ENCODE measurements at regions not wholly inside any gene's neighbourhood (a gene's known extent, or its start where the extent isn't known, plus 50 kb on each side); places are given as distances from the start of the nearest gene placed in this dataset.

- 95% methylated on average over 1 of the region's 1 CpG for WGBS
- Histone ChIP-seq H3K4me1 (replicated peaks) (no peaks in the 10 kb centered on the region), H3K9me3 (no peaks in the 10 kb centered on the region), H3K27ac (no peak overlapping the region), H3K27me3 (replicated peaks; ENCODE audit: insufficient read depth) (no peaks in the 10 kb centered on the region), H3K4me3 (no peak overlapping the region), H3K36me3 (no peaks in the 10 kb centered on the region)
- intact Hi-C loops (cut with DNase I), result no loop called here
- TF ChIP-seq POLR2AphosphoS5 (IDR thresholded peaks at IDR 0.05) (no peak), POLR2A (IDR thresholded peaks at IDR 0.05) (no peak), CTCF (IDR thresholded peaks at IDR 0.05) (no peak)
- no peak for DNase-seq (ENCODE audit: low spot score)
Observed at GRCh38 chr1:55618199-55618598, 403.0 kb upstream of the USP24 start.

DNA sequence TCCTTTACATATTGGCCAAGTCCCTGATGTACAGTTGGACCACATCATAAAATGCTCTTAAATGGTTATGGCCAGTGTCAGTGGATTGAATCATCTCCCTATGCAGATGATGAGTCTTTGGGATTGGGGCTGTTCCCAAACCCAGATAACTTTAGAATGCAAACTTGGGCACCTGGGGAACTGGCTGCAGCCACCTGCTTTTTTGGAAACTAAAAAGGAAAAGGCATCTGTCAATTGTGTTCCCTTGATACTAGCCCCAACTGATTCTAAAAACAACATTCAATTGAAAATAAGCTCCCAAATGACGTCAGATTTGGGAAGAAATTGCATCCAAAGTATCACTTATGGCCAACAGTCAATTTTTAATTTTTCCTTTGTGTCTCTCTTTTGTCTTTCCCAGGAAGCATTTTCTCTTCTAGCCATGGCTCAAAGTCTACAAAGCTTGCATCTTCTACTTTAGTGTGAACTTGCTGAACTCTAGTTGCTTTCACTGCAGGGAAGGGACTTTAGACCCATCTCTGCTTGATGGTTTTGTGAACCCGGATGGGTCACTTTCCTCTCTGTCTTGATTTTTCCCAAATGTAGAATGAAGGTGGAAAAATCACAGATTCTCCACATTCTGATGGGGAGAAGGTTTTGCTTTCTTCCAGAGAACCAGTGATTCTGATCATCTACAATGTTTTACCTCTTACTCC, 402.3 kb upstream of the USP24 start:
- no peaks in the 10 kb centered on the region for H3K36me3 ChIP-seq
- intact Hi-C loops (cut with DNase I), result no loop called here
- 86% methylated on average over 2 of the region's 2 CpGs for WGBS
- H3K27me3 ChIP-seq (replicated peaks; ENCODE audit: insufficient read depth), result no peaks in the 10 kb centered on the region
- no peaks in the 10 kb centered on the region for H3K9me3 ChIP-seq
- H3K27ac ChIP-seq, result no peak overlapping the region
- no peak for DNase-seq (ENCODE audit: low spot score)
- no peak for TF ChIP-seq POLR2A (IDR thresholded peaks at IDR 0.05)
- TF ChIP-seq CTCF (IDR thresholded peaks at IDR 0.05), result no peak
- TF ChIP-seq POLR2AphosphoS5 (IDR thresholded peaks at IDR 0.05), result no peak
- no peaks in the 10 kb centered on the region for H3K4me1 ChIP-seq (replicated peaks)
- no peak overlapping the region for H3K4me3 ChIP-seq

DNA sequence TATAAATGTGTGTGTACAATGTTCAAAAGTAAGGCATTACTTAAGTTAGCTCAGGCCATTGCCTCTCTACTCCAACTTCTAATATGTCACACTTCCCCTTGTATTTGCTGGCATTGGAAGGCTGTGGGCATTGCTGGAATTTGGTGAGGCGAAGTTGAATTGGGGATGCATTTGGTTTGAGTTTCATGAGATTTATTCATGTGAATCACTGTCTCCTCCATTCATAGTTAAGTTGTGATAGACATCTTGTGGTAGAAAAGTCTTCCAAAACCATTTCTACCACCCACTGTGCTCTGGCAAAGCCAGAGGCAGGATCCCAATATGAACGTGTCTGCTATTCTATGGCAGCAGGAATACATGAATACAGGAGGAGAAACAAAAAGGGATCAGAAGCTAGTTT, 397.8 kb upstream of the USP24 start:
- H3K36me3 ChIP-seq, result no peaks in the 10 kb centered on the region
- TF ChIP-seq POLR2A (IDR thresholded peaks at IDR 0.05) (no peak), POLR2AphosphoS5 (IDR thresholded peaks at IDR 0.05) (no peak), CTCF (IDR thresholded peaks at IDR 0.05) (no peak)
- H3K27me3 ChIP-seq (replicated peaks; ENCODE audit: insufficient read depth), result no peaks in the 10 kb centered on the region
- WGBS, result 64% methylated on average over 2 of the region's 2 CpGs
- DNase-seq (ENCODE audit: low spot score), result no peak
- intact Hi-C loops (cut with DNase I), result no loop called here
- no peak overlapping the region for H3K4me3 ChIP-seq
- H3K27ac ChIP-seq, result no peak overlapping the region
- no peaks in the 10 kb centered on the region for H3K9me3 ChIP-seq
- H3K4me1 ChIP-seq (replicated peaks), result no peaks in the 10 kb centered on the region

GRCh38 chr1:55611123-55611522, 396.0 kb upstream of the USP24 start:
- no peak for DNase-seq (ENCODE audit: low spot score)
- intact Hi-C loops (cut with DNase I), result no loop called here

More at GRCh38 chr1:55611123-55611522, 396.0 kb upstream of the USP24 start:
- Histone ChIP-seq H3K4me1 (replicated peaks) (no peaks in the 10 kb centered on the region), H3K27me3 (replicated peaks; ENCODE audit: insufficient read depth) (no peaks in the 10 kb centered on the region), H3K36me3 (no peaks in the 10 kb centered on the region), H3K27ac (no peak overlapping the region), H3K4me3 (no peak overlapping the region), H3K9me3 (no peaks in the 10 kb centered on the region)
- WGBS, result 82% methylated on average over 2 of the region's 2 CpGs
- TF ChIP-seq POLR2A (IDR thresholded peaks at IDR 0.05) (no peak), CTCF (IDR thresholded peaks at IDR 0.05) (no peak), POLR2AphosphoS5 (IDR thresholded peaks at IDR 0.05) (no peak)

All from prostate gland (tissue), 2 donors.